ENCODE measurements at regions not wholly inside any gene's neighbourhood (a gene's known extent, or its start where the extent isn't known, plus 50 kb on each side); places are given as distances from the start of the nearest gene placed in this dataset.

DNA sequence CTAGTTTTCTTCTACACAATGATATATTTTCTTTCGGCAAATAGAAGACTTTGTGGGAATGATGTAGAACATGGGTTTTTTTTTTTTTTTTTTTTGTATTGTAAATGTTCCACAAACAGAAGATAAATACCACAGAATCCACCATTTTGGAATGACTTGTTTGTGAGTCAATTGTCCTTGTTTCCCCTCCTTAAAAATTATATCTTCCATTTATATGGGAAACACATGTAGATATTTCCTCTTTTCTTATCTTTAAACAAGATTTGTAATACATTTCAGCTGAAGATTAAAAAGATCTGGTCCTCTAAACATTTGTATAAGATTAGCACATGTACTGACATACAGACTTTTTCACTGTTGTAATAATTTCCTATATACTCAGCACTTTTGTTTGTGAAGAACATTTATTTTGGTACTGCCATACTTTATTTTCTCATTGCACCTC is 304.6 kb downstream of the SPRY1 start:
- no peaks in the 10 kb centered on the region for H3F3A ChIP-seq (ENCODE audit: insufficient read depth, low read length)
- peaks cover 3% of the 10 kb centered on the region; the same call in 1 of the 2 replicates for H3K9me3 ChIP-seq (ENCODE audit: low read length)
- H3K9ac ChIP-seq (ENCODE audit: low read length): no peak overlapping the region
- H3K27ac ChIP-seq (ENCODE audit: low read depth, low read length, poor library complexity, severe bottlenecking): no peak overlapping the region
- H3K79me2 ChIP-seq (ENCODE audit: insufficient read depth, low read length): no peaks in the 10 kb centered on the region
- no peaks in the 10 kb centered on the region for H4K20me1 ChIP-seq (ENCODE audit: insufficient read depth, low read length)
- no peaks in the 10 kb centered on the region for H3K36me3 ChIP-seq (ENCODE audit: insufficient read depth, low read length)
- H3K4me3 ChIP-seq (ENCODE audit: low read depth, low read length, poor library complexity, severe bottlenecking): no peak overlapping the region
- H3K27me3 ChIP-seq (ENCODE audit: insufficient read depth, low read length): no peaks in the 10 kb centered on the region
- TF ChIP-seq, protein P1, sequence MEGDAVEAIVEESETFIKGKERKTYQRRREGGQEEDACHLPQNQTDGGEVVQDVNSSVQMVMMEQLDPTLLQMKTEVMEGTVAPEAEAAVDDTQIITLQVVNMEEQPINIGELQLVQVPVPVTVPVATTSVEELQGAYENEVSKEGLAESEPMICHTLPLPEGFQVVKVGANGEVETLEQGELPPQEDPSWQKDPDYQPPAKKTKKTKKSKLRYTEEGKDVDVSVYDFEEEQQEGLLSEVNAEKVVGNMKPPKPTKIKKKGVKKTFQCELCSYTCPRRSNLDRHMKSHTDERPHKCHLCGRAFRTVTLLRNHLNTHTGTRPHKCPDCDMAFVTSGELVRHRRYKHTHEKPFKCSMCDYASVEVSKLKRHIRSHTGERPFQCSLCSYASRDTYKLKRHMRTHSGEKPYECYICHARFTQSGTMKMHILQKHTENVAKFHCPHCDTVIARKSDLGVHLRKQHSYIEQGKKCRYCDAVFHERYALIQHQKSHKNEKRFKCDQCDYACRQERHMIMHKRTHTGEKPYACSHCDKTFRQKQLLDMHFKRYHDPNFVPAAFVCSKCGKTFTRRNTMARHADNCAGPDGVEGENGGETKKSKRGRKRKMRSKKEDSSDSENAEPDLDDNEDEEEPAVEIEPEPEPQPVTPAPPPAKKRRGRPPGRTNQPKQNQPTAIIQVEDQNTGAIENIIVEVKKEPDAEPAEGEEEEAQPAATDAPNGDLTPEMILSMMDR (IDR thresholded peaks at IDR 0.05; ENCODE audit: low read length): no peak
- no peak for TF ChIP-seq EZH2 (IDR thresholded peaks at IDR 0.05; ENCODE audit: borderline replicate concordance, low read length)
- H3K4me2 ChIP-seq (ENCODE audit: low read length): no peak overlapping the region
- H2AFZ ChIP-seq (ENCODE audit: low read length): no peak overlapping the region
- H3K4me1 ChIP-seq (ENCODE audit: insufficient read depth, low read length, severe bottlenecking): no peaks in the 10 kb centered on the region
- H3K9me2 ChIP-seq (ENCODE audit: low read depth, low read length): no peaks in the 10 kb centered on the region

DNA sequence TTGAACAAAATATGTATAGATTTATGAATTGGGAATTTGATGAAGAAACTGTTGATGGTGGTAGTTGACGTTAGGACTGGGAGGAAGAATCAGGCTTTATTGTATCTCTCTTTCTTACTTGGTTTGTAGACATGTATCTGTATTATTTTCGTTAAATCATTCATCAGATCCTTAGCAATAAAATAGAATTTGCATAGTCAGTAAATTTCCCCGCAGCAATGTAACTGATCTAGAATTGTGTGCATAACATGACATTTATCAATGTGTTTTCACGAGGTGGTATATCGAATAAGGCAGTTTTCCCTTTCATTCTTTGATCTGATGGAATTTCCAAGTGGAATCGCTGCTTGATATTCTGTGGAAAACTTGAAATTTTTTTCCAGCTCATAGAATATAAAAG is 308.8 kb downstream of the SPRY1 start:
- Histone ChIP-seq H3K79me2 (ENCODE audit: insufficient read depth, low read length) (no peaks in the 10 kb centered on the region), H3K36me3 (ENCODE audit: insufficient read depth, low read length) (no peaks in the 10 kb centered on the region), H3K4me2 (ENCODE audit: low read length) (no peak overlapping the region), H2AFZ (ENCODE audit: low read length) (no peak overlapping the region), H3K9me3 (ENCODE audit: low read length) (no peaks in the 10 kb centered on the region), H4K20me1 (ENCODE audit: insufficient read depth, low read length) (no peaks in the 10 kb centered on the region), H3K27ac (ENCODE audit: low read depth, low read length, poor library complexity, severe bottlenecking) (no peak overlapping the region), H3F3A (ENCODE audit: insufficient read depth, low read length) (no peaks in the 10 kb centered on the region), H3K4me3 (ENCODE audit: low read depth, low read length, poor library complexity, severe bottlenecking) (no peak overlapping the region), H3K9ac (ENCODE audit: low read length) (no peak overlapping the region), H3K27me3 (ENCODE audit: insufficient read depth, low read length) (no peaks in the 10 kb centered on the region), H3K4me1 (ENCODE audit: insufficient read depth, low read length, severe bottlenecking) (no peaks in the 10 kb centered on the region), H3K9me2 (ENCODE audit: low read depth, low read length) (no peaks in the 10 kb centered on the region)
- TF ChIP-seq, protein P1 (IDR thresholded peaks at IDR 0.05; ENCODE audit: low read length): no peak
- TF ChIP-seq EZH2 (IDR thresholded peaks at IDR 0.05; ENCODE audit: borderline replicate concordance, low read length): no peak

GRCh38 chr4:123706973-123707372 is 310.4 kb downstream of the SPRY1 start:
- no peak for TF ChIP-seq EZH2 (IDR thresholded peaks at IDR 0.05; ENCODE audit: borderline replicate concordance, low read length)
- TF ChIP-seq, protein P1 (IDR thresholded peaks at IDR 0.05; ENCODE audit: low read length): no peak

More at GRCh38 chr4:123706973-123707372, 310.4 kb downstream of the SPRY1 start:
- Histone ChIP-seq H3K9me2 (ENCODE audit: low read depth, low read length) (no peaks in the 10 kb centered on the region), H3K27me3 (ENCODE audit: insufficient read depth, low read length) (no peaks in the 10 kb centered on the region), H3K4me3 (ENCODE audit: low read depth, low read length, poor library complexity, severe bottlenecking) (no peak overlapping the region), H3K9me3 (ENCODE audit: low read length) (no peaks in the 10 kb centered on the region), H3K4me1 (ENCODE audit: insufficient read depth, low read length, severe bottlenecking) (no peaks in the 10 kb centered on the region), H2AFZ (ENCODE audit: low read length) (no peak overlapping the region), H3K79me2 (ENCODE audit: insufficient read depth, low read length) (no peaks in the 10 kb centered on the region), H4K20me1 (ENCODE audit: insufficient read depth, low read length) (no peaks in the 10 kb centered on the region), H3K4me2 (ENCODE audit: low read length) (no peak overlapping the region), H3F3A (ENCODE audit: insufficient read depth, low read length) (no peaks in the 10 kb centered on the region), H3K9ac (ENCODE audit: low read length) (no peak overlapping the region), H3K36me3 (ENCODE audit: insufficient read depth, low read length) (no peaks in the 10 kb centered on the region), H3K27ac (ENCODE audit: low read depth, low read length, poor library complexity, severe bottlenecking) (no peak overlapping the region)
